Body of pancreas (tissue), 4 donors: ENCODE measurements at regions not wholly inside any gene's neighbourhood (a gene's known extent, or its start where the extent isn't known, plus 50 kb on each side); places are given as distances from the start of the nearest gene placed in this dataset.
A peak's percentile ranks its signal among the peaks of the same experiment; 100 is the strongest.

Experiments used
- ATAC-seq: fragments of 150-250 bp; one replicate; pipeline ENCODE4 v1.9.1; 2016
- DNase-seq, 4 donors: peaks; one replicate each; pipeline ENCODE4 v3.0.0-alpha.2; 2019
- H3K27ac ChIP-seq, 4 donors: fragments of 200-600 bp; sonication (generic); 1 replicate in 3 of 4; 2 replicates in 1 of 4; pipeline versions ENCODE4 v1.5.1 to v1.6.1; 2016 to 2019; ENCODE audit warnings: mild to moderate bottlenecking in 1 of 4, mixed read lengths in 1 of 4, moderate library complexity in 1 of 4
- H3K27me3 ChIP-seq, 2 donors: fragments of 200-600 bp; sonication (generic); one replicate each; pipeline ENCODE4 v1.6.0; 2016; ENCODE audit warnings: mild to moderate bottlenecking in 1 of 2
- H3K36me3 ChIP-seq, 2 donors: fragments of 200-600 bp; sonication (generic); replicated peaks in 1 of 2; 2 replicates each; pipeline ENCODE4 v1.5.1; 2016; ENCODE audit warnings: low read depth in 2 of 2; ENCODE audit not compliant: insufficient read depth in 1 of 2
- H3K4me1 ChIP-seq: fragments of 200-600 bp; sonication (generic); one replicate; pipeline ENCODE4 v1.6.0; 2016
- H3K4me3 ChIP-seq, 2 donors: fragments of 200-600 bp; sonication (generic); 1 replicate in 1 of 2; 2 replicates in 1 of 2; pipeline ENCODE4 v1.5.1; 2016 to 2019
- H3K9me3 ChIP-seq, 3 donors: fragments of 200-600 bp; sonication (generic); 1 replicate in 2 of 3; 2 replicates in 1 of 3; pipeline ENCODE4 v1.5.1; 2016
- POLR2A ChIP-seq, 3 donors: fragments of 450-650 bp; IDR thresholded peaks; one replicate each; pipeline ENCODE4 v1.6.1; 2016; ENCODE audit warnings: antibody characterized with exemption in 3 of 3, mild to moderate bottlenecking in 2 of 3
- WGBS, 2 donors: methylation state at CpG; one replicate each; pipeline ENCODE4 v1.1.5; 2017; 5-methylcytosine and 5-hydroxymethylcytosine counted together
- intact Hi-C: fragments of 100-400 bp; cut with DNase I; formaldehyde crosslinking; loops from one replicate; pipeline ENCODE4 v1.15.1; 2023
- TF ChIP-seq, protein P1 (sequence below), 7 experiments: fragments of 450-650 bp in 4 of 7; fragments of 200-600 bp in 3 of 7; sonication (generic) in 3 of 7; IDR thresholded peaks; one replicate each; pipeline ENCODE4 v1.5.1; 2016 to 2019; ENCODE audit warnings: antibody characterized with exemption in 7 of 7

DNA sequence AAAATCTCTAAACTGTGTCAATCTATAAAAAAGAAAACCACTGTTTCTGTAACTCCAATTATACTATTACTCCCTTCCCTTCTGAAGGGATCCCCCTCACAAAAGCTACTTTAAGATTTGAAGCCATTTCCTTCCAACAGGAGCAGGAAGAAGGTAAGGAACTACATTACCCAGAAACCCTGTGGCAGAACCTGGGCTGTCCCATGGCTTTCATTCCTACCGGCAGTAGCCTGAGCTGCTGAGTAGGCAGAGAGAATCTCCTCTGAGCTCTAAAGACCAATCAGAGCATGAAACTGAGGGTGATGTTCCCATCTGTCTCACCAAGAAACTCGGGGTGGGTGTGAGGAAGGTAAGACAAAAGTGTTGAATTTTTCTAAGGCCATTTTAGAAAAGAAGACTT is 108.0 kb upstream of the LRFN2 start:
- ATAC-seq (peak; percentile 64), DNase-seq (peak in 2 of 4 donors; percentile 29 to 33)
- WGBS, 2 donors = 11 to 26% methylated on average over 2 of the region's 2 CpGs
- TF ChIP-seq POLR2A (IDR thresholded peaks at IDR 0.05) = no peak
- TF ChIP-seq, protein P1, sequence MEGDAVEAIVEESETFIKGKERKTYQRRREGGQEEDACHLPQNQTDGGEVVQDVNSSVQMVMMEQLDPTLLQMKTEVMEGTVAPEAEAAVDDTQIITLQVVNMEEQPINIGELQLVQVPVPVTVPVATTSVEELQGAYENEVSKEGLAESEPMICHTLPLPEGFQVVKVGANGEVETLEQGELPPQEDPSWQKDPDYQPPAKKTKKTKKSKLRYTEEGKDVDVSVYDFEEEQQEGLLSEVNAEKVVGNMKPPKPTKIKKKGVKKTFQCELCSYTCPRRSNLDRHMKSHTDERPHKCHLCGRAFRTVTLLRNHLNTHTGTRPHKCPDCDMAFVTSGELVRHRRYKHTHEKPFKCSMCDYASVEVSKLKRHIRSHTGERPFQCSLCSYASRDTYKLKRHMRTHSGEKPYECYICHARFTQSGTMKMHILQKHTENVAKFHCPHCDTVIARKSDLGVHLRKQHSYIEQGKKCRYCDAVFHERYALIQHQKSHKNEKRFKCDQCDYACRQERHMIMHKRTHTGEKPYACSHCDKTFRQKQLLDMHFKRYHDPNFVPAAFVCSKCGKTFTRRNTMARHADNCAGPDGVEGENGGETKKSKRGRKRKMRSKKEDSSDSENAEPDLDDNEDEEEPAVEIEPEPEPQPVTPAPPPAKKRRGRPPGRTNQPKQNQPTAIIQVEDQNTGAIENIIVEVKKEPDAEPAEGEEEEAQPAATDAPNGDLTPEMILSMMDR (IDR thresholded peaks at IDR 0.05) = no peak
- no peaks in the 10 kb centered on the region for H3K4me1 ChIP-seq
- no peak overlapping the region for H3K27ac ChIP-seq
- no peak overlapping the region for H3K4me3 ChIP-seq
- no peaks in the 10 kb centered on the region for H3K36me3 ChIP-seq
- intact Hi-C loops = no loop called here
- no peaks in the 10 kb centered on the region for H3K9me3 ChIP-seq
- no peaks in the 10 kb centered on the region for H3K27me3 ChIP-seq

DNA sequence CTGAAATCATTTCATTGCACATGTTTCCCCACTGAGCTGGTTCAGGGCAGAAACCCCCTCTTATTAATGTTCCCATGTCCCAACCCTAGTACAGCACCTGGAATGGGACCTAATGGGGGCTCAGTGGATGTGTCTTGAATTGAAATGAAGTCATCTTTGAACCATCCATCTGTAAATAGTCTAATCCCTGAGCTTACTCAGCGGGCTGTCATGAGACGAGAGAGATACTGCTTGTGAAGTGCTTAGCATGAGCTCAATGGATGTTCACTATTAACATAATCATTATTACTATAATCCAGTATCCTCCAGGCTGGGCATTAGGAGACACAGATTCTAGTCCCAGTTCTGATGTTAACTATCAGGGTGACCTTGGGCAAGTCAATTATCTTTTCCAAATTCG is 106.6 kb upstream of the LRFN2 start:
- intact Hi-C loops = no loop called here
- Histone ChIP-seq H3K4me1 (no peaks in the 10 kb centered on the region), H3K9me3 (no peaks in the 10 kb centered on the region), H3K4me3 (no peak overlapping the region), H3K27me3 (no peaks in the 10 kb centered on the region), H3K27ac (no peak overlapping the region), H3K36me3 (no peaks in the 10 kb centered on the region)
- DNase-seq (no peak), ATAC-seq (no peak)
- no peak for TF ChIP-seq POLR2A (IDR thresholded peaks at IDR 0.05)
- TF ChIP-seq, protein P1 (IDR thresholded peaks at IDR 0.05) = no peak
- 78 to 82% methylated on average over 3 of the region's 3 CpGs for WGBS, 2 donors

DNA sequence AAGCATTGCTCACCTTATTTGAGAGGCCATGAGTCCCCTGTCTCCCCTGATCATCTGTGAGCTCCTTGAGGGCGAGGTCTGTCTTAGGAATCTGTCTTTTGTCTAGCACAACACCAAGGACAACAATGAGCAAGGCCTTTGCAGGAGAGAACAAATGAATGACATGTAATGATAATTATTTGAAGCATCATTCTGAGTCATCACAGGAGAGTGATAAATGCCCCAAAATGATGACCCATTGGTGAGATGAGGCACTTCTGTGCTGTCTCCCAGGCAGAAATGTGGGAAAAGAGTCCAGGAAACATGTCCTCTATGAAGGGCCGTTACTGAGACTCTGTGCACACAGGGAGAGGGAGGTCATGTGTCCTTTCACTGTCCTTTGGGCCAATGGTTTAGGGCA is 105.2 kb upstream of the LRFN2 start:
- H3K4me3 ChIP-seq = no peak overlapping the region

DNA sequence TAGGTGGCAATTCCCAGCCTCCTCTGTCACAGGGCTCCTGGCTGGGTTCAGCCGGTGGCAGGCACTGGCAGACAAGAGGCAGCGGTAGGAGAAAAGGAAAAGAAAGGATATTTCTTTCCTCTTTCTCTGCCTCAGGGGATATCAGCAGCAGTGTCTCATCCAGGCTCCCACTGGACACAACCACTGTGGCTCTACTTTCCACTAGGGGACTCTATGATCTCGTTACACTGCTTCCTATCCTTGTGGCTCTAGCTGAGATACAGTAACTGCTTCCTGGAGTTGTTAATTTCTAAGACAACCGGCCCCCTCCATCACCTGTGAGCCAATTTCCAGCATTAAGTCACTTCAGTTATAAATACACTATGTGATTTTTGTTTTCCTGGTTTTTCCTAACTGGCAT is 102.0 kb upstream of the LRFN2 start:
- TF ChIP-seq, protein P1 (IDR thresholded peaks at IDR 0.05) = no peak
- no peak for TF ChIP-seq POLR2A (IDR thresholded peaks at IDR 0.05)
- H3K27ac ChIP-seq = no peak overlapping the region
- intact Hi-C loops = no loop called here

More for the DNA sequence above, 105.2 kb upstream of the LRFN2 start:
- Histone ChIP-seq H3K9me3 (no peaks in the 10 kb centered on the region), H3K4me1 (no peaks in the 10 kb centered on the region), H3K36me3 (no peaks in the 10 kb centered on the region), H3K27me3 (no peaks in the 10 kb centered on the region), H3K27ac (no peak overlapping the region)
- 79 to 94% methylated on average over 2 of the region's 2 CpGs for WGBS, 2 donors
- no peak for DNase-seq
- intact Hi-C loops = no loop called here
- ATAC-seq = no peak
- TF ChIP-seq, protein P1 (IDR thresholded peaks at IDR 0.05) = no peak
- no peak for TF ChIP-seq POLR2A (IDR thresholded peaks at IDR 0.05)

DNA sequence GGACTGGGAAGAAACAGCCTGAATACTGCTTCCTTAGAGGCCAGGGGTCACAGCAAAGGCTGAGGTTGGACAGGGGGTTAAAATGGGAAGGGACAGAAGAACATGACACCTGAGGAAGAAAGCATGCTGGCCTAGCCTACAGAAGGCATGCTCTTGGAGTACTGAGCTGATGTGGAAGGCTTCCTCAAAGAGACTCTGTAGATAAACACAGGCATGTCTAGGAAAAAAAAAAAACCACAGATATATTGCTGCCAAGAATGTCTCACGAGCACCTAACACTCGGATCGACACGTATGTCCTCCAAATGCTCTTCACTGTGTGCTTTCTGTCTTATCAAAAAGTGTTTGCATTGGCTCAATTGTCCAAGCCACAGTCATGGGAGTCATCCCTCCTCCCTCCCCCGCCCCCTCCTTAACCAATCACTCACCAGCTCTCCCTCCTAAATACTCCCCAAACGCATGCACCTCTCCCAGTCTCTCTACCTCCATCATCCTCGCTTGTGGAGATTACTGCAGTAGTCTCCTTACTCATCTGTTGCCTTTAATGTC is 101.1 kb upstream of the LRFN2 start:
- WGBS, 2 donors = 30 to 46% methylated on average over 7 of the region's 7 CpGs
- TF ChIP-seq, protein P1 (IDR thresholded peaks at IDR 0.05) = no peak
- TF ChIP-seq POLR2A (IDR thresholded peaks at IDR 0.05) = no peak
- no peak for ATAC-seq
- Histone ChIP-seq H3K4me1 (no peaks in the 10 kb centered on the region), H3K9me3 (peaks cover 0 to 3% (median 0%) of the 10 kb centered on the region in 3 donors), H3K27ac (no peak overlapping the region), H3K36me3 (no peaks in the 10 kb centered on the region), H3K27me3 (no peaks in the 10 kb centered on the region), H3K4me3 (no peak overlapping the region)
- no peak for DNase-seq
- intact Hi-C loops = no loop called here

More for the DNA sequence above, 102.0 kb upstream of the LRFN2 start:
- peaks cover 0 to 3% (median 0%) of the 10 kb centered on the region in 3 donors for H3K9me3 ChIP-seq
- H3K27me3 ChIP-seq = no peaks in the 10 kb centered on the region
- H3K36me3 ChIP-seq = no peaks in the 10 kb centered on the region
- WGBS, 2 donors = 59 to 84% methylated on average over 4 of the region's 4 CpGs
- no peak for ATAC-seq
- no peak overlapping the region for H3K4me3 ChIP-seq
- no peaks in the 10 kb centered on the region for H3K4me1 ChIP-seq
- no peak for DNase-seq
